Effector memory CD8-positive, alpha-beta T cell (primary cell): ENCODE measurements at regions not wholly inside any gene's neighbourhood (a gene's known extent, or its start where the extent isn't known, plus 50 kb on each side); places are given as distances from the start of the nearest gene placed in this dataset.

Experiments
- ATAC-seq: fragments of 150-1000 bp; cut with Tn5 transposase; replicated peaks from 2 replicates; pipeline ENCODE4 v1.10.0; 2021; ENCODE audit warnings: mild to moderate bottlenecking, moderate library complexity
- DNase-seq, 3 experiments: peaks; one replicate each; pipeline ENCODE4 v3.0.0; 2021
- H3K27ac Mint-ChIP-seq, 2 donors: one replicate each; pipeline ENCODE4 v1.8.0; 2022; ENCODE audit warnings: mild to moderate bottlenecking in 2 of 2, mixed read lengths in 2 of 2, moderate library complexity in 2 of 2
- H3K27me3 Mint-ChIP-seq, 2 donors: one replicate each; pipeline ENCODE4 v1.8.0; 2022; ENCODE audit warnings: mixed read lengths in 2 of 2
- H3K36me3 Mint-ChIP-seq: one replicate; pipeline ENCODE4 v1.8.0; 2022; ENCODE audit warnings: mild to moderate bottlenecking, moderate library complexity, mixed read lengths; ENCODE audit not compliant: insufficient read depth
- H3K4me1 Mint-ChIP-seq, 2 donors: one replicate each; pipeline ENCODE4 v1.8.0; 2022; ENCODE audit warnings: low read depth in 2 of 2, mixed read lengths in 2 of 2
- H3K4me3 Mint-ChIP-seq, 2 donors: one replicate each; pipeline ENCODE4 v1.8.0; 2022; ENCODE audit warnings: mild to moderate bottlenecking in 2 of 2, mixed read lengths in 2 of 2, moderate library complexity in 2 of 2
- H3K9me3 Mint-ChIP-seq, 2 donors: one replicate each; pipeline ENCODE4 v1.8.0; 2022; ENCODE audit warnings: mixed read lengths in 2 of 2

DNA sequence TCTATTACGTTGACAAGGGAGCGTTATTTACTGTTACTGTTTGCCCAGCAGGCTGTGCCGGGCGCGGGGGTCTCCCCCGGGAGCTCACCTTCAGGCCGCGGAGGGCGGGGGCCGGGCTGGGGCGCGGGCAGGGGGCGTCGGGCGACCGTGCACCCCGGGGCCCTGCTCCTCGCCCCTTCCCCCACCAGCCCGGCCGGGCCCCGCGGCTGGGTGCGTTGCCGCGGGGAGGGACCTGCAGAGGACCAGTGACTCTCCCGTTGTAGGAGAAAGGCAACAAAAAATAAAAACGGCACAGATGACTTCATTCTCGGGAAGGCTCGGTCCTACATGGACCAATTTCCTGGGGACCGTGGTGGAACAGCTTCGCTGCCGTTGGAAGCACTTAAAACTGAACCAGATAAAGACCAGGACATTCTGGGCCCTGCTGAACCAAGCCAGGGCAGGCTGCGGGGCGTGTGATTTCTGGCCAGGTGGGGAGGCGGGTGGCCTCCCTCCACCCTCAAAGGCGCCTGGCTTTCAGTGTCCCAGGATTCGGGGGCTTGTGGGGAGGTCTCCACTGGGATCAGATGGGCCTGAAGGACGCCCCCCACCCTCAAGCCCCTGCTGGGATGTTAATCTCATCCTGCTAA lies 57.4 kb downstream of the IGLL1 start:
- Mint-ChIP-seq H3K36me3 (peaks cover 6% of the 10 kb centered on the region), H3K9me3 (no peaks in the 10 kb centered on the region), H3K4me1 (peaks cover 3 to 8% of the 10 kb centered on the region in 2 donors), H3K27ac (peak overlapping the region; percentile 77 to 83), H3K4me3 (peak overlapping the region; percentile 64 to 72), H3K27me3 (peaks cover 11 to 42% of the 10 kb centered on the region in 2 donors)
- no peak for ATAC-seq
- DNase-seq: no peak

DNA sequence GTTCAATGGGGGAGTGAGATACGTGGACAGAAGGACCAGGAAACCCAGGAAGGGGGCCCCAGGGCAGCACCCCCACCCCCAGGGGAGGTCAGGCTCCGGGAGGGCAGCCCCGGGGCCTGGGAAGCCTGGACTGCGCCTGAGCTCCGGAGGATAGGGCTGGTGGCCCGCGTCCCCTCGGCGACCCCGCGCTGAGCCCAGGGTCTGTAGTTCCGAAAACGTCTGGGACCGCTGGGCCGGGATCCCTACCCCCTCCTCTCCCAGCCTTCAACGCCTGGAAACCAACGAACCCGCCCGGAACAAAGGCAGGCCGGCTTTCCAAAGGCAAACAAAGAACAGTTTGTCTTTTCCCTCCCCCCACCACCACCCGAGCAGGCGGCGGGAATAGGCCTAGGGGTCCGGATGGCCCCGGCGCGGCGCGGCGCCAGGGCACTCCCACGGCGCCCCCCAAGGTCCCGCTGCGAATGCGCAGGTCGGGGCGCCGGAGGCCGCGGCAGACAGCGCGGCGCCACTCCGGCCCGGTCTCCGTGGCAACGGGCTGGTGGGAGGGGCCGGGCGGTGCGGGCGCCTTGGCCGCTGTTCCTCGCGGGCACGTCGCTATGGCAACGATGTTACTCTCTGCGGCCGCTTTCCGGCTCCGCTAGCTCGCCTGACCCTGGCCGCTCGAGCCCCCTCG lies 58.5 kb downstream of the IGLL1 start:
- peak; percentile 90 for ATAC-seq
- H3K27me3 Mint-ChIP-seq: peaks cover 16 to 35% of the 10 kb centered on the region in 2 donors

DNA sequence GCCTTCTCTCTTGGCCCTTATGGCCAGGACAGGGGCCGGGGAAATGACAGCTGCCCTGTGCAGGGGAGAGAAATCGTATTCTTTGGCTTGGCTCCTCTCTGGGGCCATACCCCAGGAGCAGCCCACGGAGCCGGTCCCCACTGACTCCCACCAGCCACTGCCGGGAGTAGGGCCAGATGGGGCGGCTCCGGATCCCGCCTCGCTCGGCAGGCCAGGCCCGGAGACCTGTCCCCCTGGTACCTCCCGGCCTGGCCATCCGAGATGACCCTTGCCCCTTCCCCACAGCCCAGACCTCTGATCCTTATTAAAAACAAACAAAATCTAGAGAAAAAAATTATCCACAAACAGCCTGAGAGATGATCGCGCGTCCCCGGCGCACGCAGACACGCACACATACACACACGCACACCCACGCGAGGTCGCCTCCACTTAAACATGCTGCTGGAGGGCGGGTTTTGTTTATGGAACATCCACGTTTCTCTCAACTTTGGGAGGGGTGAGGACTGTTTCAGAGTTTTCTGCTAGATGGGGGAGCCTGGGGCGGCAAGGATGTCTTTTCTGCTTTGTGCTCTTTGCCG lies 59.1 kb downstream of the IGLL1 start:
- Mint-ChIP-seq H3K27me3 (peaks cover 16 to 30% of the 10 kb centered on the region in 2 donors), H3K4me1 (peaks cover 3 to 8% of the 10 kb centered on the region in 2 donors), H3K4me3 (peak overlapping the region; percentile 51 to 72), H3K27ac (peak overlapping the region; percentile 60 to 85), H3K36me3 (peaks cover 6% of the 10 kb centered on the region), H3K9me3 (no peaks in the 10 kb centered on the region)
- no peak for DNase-seq
- no peak for ATAC-seq

More for the DNA sequence above, 58.5 kb downstream of the IGLL1 start:
- H3K36me3 Mint-ChIP-seq: peaks cover 6% of the 10 kb centered on the region
- peaks cover 3 to 8% of the 10 kb centered on the region in 2 donors for H3K4me1 Mint-ChIP-seq
- H3K4me3 Mint-ChIP-seq: peak overlapping the region; percentile 64 to 72
- H3K27ac Mint-ChIP-seq: peak overlapping the region; percentile 77 to 85
- DNase-seq: peak; percentile 66 to 77 (median 76)
- H3K9me3 Mint-ChIP-seq: no peaks in the 10 kb centered on the region

DNA sequence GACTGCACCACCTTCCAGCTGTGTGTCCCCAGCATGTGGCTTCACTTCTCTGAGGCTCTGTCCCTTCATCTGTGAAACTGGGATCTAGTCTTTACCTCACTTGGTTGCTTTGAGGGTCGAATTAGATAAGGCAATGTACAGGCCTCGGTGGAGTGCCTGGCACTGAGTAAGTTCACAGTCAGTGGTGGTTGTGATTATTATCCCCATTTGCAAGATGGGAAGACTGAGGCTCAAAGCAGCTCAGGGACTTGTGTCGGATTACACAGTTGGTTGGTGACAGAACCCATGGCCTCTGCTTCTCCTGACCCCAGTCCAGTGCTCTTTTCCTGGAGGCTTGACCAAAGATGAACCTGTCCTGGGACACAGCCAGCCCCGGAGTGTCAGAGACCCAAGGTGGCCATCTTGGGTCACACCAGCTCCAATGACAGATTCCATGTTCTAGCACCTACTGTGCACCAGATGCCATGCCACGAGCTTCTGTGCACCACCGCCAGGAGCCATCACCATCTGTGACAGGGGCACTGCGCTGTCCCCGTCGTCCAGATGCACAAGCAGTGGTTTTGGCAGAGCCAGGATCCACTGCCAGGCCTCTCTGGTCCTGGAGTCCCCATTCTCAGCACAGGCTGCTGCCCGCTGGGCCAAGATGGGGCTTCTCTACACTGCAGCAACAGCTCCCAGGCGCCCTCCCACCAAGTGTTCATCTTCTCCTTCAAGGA lies 60.5 kb downstream of the IGLL1 start:
- Mint-ChIP-seq H3K36me3 (peaks cover 6% of the 10 kb centered on the region), H3K27ac (no peak overlapping the region), H3K4me1 (peaks cover 3 to 8% of the 10 kb centered on the region in 2 donors), H3K4me3 (no peak overlapping the region), H3K27me3 (peaks cover 16 to 34% of the 10 kb centered on the region in 2 donors), H3K9me3 (no peaks in the 10 kb centered on the region)
- ATAC-seq (no peak), DNase-seq (no peak)

DNA sequence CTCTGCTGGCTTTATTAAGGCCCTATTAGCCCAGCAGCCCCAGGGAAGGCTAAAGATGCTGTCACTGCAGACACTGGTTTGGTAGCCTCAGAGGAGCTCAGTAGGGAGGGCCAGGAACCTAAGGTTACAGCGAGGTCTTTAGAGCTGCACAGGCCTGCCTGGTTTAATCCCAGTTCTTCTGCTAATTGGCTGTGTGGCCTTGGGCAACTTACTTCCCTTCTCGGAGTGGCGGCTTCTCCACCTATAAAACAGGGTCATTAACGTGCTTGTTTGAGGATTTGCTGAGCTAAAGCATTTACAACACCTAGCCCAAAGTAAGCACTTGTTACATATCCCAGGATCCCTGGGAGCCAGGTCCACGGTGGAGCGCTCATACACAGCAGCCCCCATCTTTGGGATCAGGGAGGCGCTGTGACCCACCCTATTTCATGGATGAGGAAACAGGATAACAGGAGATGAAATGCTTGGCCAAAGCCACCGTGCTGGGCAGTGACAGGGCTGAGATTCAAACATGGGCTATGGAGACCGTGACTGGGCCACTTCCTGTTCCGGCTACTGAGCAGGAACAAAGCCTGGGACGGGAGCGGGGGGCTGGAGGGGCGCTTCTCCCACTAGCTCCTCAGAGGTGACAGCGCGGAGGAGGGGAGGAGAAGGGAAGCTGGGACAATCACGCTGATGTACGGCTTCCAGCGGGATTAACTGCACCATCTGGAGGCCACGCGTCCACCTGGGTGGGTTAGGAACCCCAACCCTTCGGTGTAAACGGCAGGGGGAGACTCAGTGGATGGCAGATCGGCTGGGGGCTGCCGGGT lies 61.5 kb downstream of the IGLL1 start:
- H3K4me3 Mint-ChIP-seq: no peak overlapping the region

DNA sequence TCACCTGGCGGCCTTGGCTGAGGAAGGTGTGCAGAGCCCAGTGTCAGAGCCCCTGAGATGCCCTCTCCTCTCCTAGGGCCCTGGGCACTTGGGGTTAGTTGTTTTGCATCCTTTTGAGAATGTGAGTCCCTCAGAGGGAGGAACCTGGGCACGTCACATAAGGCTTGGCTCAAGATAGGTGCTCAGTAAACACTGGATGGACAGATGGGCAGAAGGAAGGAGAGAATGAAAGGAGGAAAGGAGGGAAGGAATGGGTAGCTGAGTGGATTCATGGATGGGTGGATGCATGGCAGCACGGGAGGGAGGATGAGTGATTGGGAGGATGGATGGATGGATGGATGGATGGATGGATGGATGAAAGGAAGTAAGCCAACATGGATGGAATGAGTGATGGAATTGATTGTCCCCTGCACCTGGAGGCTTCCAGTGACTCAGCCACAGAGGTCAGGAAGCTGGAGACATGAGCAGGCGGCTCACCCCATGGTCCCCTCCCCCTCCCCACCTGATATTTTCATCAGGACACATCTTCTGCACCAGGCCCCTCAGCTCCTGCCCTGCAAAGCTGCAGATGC lies 62.2 kb downstream of the IGLL1 start:
- peaks cover 16 to 45% of the 10 kb centered on the region in 2 donors for H3K27me3 Mint-ChIP-seq
- peak overlapping the region in 1 of 2 donors; percentile 5 for H3K27ac Mint-ChIP-seq
- DNase-seq (no peak), ATAC-seq (no peak)
- H3K4me3 Mint-ChIP-seq: no peak overlapping the region
- H3K9me3 Mint-ChIP-seq: no peaks in the 10 kb centered on the region
- H3K4me1 Mint-ChIP-seq: peaks cover 3 to 8% of the 10 kb centered on the region in 2 donors
- peaks cover 6% of the 10 kb centered on the region for H3K36me3 Mint-ChIP-seq

More for the DNA sequence above, 61.5 kb downstream of the IGLL1 start:
- Mint-ChIP-seq H3K4me1 (peaks cover 3 to 8% of the 10 kb centered on the region in 2 donors), H3K27me3 (peaks cover 16 to 40% of the 10 kb centered on the region in 2 donors), H3K27ac (no peak overlapping the region), H3K9me3 (no peaks in the 10 kb centered on the region), H3K36me3 (peaks cover 6% of the 10 kb centered on the region)
- ATAC-seq (no peak), DNase-seq (no peak)

DNA sequence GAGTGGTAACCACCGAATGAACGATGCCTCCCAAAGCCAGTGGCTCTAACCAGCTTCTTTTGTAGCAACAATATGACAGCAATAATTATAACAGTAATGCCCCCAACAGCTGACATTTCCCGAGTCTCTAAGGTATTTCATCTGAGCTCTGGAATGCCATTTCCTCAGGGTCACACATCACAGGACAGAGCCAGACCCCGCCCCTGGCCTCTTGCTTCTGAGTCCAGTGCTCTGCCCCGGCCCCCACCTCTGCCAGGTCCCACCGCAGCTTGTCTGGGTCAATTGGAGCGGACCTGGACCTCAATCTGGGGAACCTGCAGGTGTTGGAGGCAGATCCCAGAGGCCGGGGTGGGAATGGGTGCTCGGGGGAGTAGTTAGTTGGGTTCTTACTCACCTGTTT lies 63.8 kb downstream of the IGLL1 start:
- DNase-seq (no peak), ATAC-seq (no peak)
- H3K4me3 Mint-ChIP-seq: no peak overlapping the region
- H3K27me3 Mint-ChIP-seq: peaks cover 16 to 49% of the 10 kb centered on the region in 2 donors
- peaks cover 3 to 5% of the 10 kb centered on the region in 2 donors for H3K4me1 Mint-ChIP-seq
- no peaks in the 10 kb centered on the region for H3K36me3 Mint-ChIP-seq
- H3K27ac Mint-ChIP-seq: no peak overlapping the region
- no peaks in the 10 kb centered on the region for H3K9me3 Mint-ChIP-seq

DNA sequence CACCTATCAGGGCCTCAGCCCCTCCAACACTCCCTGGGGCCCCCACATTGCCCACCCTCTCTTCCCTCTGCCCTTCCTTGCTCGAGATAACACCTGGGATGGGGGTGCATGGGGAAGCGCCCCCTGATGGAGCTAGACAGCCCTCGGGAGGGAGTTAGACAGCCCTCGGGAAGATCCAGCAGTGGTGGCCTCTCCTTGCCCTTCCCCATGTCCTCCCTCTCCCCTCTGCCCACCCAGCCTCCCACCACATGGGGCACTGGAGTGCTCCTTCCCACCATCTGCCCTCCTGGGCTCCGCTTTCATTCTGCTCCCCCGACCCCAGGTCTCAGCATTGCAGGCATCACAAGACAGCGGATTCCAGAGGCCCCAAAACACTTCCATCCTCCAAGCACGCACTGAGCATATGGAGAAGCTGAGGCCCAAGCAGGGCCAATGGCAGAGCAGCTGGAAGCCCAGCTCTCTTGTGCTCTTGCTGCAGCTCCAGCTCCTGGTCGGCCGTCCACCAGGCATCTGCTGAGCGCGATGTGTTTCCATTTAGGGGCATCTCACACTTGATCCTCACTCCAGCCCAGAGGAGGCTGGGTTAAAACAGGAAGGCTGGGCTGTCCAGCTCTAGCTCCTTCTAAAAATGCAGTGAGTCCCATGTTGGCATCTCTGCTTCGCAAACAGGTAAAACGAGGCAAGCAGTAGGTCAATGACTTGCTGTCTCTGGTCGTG lies 65.6 kb downstream of the IGLL1 start:
- ATAC-seq (no peak), DNase-seq (no peak)
- Mint-ChIP-seq H3K9me3 (no peaks in the 10 kb centered on the region), H3K4me3 (no peak overlapping the region), H3K27me3 (peaks cover 22 to 60% of the 10 kb centered on the region in 2 donors), H3K4me1 (no peaks in the 10 kb centered on the region), H3K27ac (no peak overlapping the region), H3K36me3 (no peaks in the 10 kb centered on the region)

DNA sequence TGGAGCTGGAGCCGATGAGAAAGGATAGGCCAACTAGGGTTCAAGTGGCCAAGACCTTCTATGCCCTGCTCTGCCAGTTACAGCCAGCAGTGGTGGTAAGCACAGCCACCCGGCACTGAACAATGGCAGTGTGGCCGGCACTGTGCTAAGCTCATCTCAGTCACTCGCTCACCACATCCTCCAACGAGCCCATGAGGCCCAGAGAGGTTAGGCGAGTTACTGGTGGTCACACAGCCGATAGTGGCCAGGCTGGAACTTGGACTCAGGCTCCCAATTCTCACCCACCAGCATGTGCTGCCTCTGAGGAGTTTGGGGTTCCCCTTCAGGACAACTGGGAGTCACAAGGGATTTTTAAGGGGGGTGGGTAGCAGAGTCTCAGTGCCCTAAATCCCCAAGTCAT lies 66.4 kb downstream of the IGLL1 start:
- Mint-ChIP-seq H3K9me3 (no peaks in the 10 kb centered on the region), H3K4me1 (no peaks in the 10 kb centered on the region), H3K4me3 (no peak overlapping the region), H3K36me3 (no peaks in the 10 kb centered on the region), H3K27ac (no peak overlapping the region), H3K27me3 (peaks cover 18 to 55% of the 10 kb centered on the region in 2 donors)
- DNase-seq (no peak), ATAC-seq (no peak)

DNA sequence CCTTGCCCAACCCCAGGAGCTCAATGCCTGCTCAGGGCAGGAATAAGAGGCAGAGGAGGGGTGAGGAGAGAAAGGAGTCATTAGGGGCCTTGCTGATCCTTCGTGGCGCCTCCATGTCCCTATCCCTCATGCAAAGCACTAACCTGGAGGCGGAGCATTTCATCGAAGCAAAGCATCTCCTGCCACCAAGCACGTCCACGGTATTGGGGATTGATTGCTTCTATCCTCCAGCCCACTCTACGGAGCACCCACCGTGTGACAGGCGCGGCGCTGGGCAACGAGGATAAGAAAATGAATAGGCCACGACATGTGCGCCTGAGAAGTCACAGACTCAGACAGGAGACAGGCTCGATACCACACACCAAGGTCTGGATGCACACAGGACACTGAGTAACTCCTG lies 67.0 kb downstream of the IGLL1 start:
- H3K27ac Mint-ChIP-seq: no peak overlapping the region
- H3K27me3 Mint-ChIP-seq: peaks cover 14 to 50% of the 10 kb centered on the region in 2 donors
- no peak for ATAC-seq
- H3K4me3 Mint-ChIP-seq: no peak overlapping the region
- no peaks in the 10 kb centered on the region for H3K9me3 Mint-ChIP-seq
- H3K4me1 Mint-ChIP-seq: no peaks in the 10 kb centered on the region
- H3K36me3 Mint-ChIP-seq: no peaks in the 10 kb centered on the region
- no peak for DNase-seq

DNA sequence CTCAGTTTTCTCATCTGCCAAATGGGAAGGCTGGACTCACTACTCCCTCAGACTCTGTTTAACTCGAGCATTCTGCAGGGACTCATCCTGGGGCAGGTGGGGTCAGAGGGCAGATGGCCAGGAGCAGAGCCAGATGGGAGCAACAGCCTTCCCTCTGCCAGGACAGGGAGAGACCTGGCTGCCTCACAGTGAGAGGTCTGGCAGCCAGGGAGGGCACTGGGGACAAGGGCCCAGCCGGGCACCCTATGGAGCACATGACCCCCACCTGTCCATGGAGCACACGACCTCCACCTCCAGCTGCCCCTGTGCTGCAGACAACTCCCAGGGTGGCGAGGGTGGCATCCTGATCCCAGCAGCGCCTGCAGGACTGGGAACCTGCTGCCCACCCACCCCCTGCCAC lies 67.4 kb downstream of the IGLL1 start:
- Mint-ChIP-seq H3K27me3 (peaks cover 12 to 48% of the 10 kb centered on the region in 2 donors), H3K9me3 (no peaks in the 10 kb centered on the region), H3K4me1 (no peaks in the 10 kb centered on the region), H3K36me3 (no peaks in the 10 kb centered on the region), H3K4me3 (no peak overlapping the region), H3K27ac (no peak overlapping the region)
- DNase-seq: no peak
- no peak for ATAC-seq

DNA sequence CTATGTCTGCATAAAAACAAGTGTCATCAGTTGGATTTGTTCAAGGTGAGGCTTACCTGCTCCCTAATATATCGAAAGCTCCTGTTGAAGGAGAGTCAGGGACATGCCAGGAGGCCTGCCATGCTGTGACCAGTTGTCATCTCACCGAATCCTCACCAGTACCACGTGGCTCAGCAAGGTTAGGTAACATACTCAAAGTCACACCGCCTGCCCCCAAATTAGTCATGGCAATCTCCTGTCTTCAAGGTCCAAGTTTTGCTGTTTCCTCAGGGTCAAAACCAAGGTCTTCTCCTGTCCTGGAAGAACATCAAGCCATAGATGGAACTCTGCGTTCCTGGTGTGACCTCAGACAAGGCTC lies 67.8 kb downstream of the IGLL1 start:
- no peaks in the 10 kb centered on the region for H3K36me3 Mint-ChIP-seq
- H3K27me3 Mint-ChIP-seq: peaks cover 12 to 48% of the 10 kb centered on the region in 2 donors
- DNase-seq (no peak), ATAC-seq (no peak)
- no peak overlapping the region for H3K27ac Mint-ChIP-seq
- no peaks in the 10 kb centered on the region for H3K4me1 Mint-ChIP-seq
- H3K4me3 Mint-ChIP-seq: no peak overlapping the region
- no peaks in the 10 kb centered on the region for H3K9me3 Mint-ChIP-seq
